ENCODE measurements at regions not wholly inside any gene's neighbourhood (a gene's known extent, or its start where the extent isn't known, plus 50 kb on each side); places are given as distances from the start of the nearest gene placed in this dataset.

DNA sequence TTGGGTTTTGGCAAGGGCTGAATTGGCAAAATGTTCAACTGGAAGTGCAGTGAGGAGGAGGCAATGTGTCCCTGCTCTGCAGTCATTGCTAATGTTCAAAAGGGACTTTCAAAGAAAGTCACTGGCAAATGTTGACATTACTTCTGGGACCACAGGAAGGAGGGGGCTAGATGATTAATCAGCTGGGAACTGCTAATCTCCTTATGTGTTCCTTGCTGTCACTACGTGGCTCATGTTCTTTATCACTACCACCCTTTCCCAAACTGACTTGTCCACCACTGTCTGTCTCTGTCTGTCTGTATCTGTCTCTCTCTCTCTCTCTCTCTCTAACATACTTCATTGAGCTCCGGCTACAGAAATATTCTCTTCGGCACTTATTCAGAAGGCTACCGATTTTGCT is 86.9 kb upstream of the MTPN start:
- no peaks in the 10 kb centered on the region for H4K20me1 ChIP-seq (ENCODE audit: insufficient read depth, low read length, poor library complexity, severe bottlenecking)

DNA sequence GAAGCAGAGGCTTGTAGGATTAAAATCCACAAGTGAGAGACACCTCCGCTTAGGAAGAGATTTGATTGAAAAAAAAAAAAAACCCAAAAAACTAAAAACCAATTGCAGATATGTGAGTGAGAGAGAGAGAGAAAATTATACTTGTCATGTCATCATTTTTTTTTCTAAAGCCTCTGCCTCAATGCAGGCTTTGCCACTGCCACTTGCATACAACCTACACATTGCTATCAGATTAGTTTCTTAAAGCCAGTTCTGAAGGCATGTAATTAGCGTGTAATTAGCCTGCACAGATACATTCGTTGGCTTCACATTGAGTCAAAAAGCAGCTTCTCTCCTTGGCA is 86.1 kb upstream of the MTPN start:
- Histone ChIP-seq H3K4me2 (ENCODE audit: low read depth, low read length, poor library complexity, severe bottlenecking) (no peak overlapping the region), H3K4me1 (ENCODE audit: insufficient read depth, low read length, poor library complexity, severe bottlenecking) (no peaks in the 10 kb centered on the region), H3F3A (ENCODE audit: low read depth) (no peaks in the 10 kb centered on the region), H3K36me3 (ENCODE audit: insufficient read depth, low read length) (no peaks in the 10 kb centered on the region), H3K9me3 (ENCODE audit: insufficient read depth, low read depth, low read length) (no peaks in the 10 kb centered on the region), H2AFZ (ENCODE audit: low read length) (no peak overlapping the region), H3K9ac (ENCODE audit: low read depth, low read length, poor library complexity, severe bottlenecking) (no peak overlapping the region), H3K4me3 (ENCODE audit: low read length, poor library complexity, severe bottlenecking) (no peak overlapping the region), H3K9me2 (replicated peaks; ENCODE audit: low read depth, low read length) (no peaks in the 10 kb centered on the region), H4K20me1 (ENCODE audit: insufficient read depth, low read length, poor library complexity, severe bottlenecking) (no peaks in the 10 kb centered on the region), H3K27me3 (ENCODE audit: insufficient read depth, low read length, poor library complexity, severe bottlenecking) (no peaks in the 10 kb centered on the region), H3K79me2 (ENCODE audit: insufficient read depth, low read length) (no peaks in the 10 kb centered on the region)
- TF ChIP-seq EZH2phosphoT487 (IDR thresholded peaks at IDR 0.05; ENCODE audit: borderline replicate concordance), result no peak
- TF ChIP-seq, protein P1, sequence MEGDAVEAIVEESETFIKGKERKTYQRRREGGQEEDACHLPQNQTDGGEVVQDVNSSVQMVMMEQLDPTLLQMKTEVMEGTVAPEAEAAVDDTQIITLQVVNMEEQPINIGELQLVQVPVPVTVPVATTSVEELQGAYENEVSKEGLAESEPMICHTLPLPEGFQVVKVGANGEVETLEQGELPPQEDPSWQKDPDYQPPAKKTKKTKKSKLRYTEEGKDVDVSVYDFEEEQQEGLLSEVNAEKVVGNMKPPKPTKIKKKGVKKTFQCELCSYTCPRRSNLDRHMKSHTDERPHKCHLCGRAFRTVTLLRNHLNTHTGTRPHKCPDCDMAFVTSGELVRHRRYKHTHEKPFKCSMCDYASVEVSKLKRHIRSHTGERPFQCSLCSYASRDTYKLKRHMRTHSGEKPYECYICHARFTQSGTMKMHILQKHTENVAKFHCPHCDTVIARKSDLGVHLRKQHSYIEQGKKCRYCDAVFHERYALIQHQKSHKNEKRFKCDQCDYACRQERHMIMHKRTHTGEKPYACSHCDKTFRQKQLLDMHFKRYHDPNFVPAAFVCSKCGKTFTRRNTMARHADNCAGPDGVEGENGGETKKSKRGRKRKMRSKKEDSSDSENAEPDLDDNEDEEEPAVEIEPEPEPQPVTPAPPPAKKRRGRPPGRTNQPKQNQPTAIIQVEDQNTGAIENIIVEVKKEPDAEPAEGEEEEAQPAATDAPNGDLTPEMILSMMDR (conservative IDR thresholded peaks at IDR 0.05; ENCODE audit: low read length), result no peak

More for the DNA sequence above, 86.9 kb upstream of the MTPN start:
- Histone ChIP-seq H3K27me3 (ENCODE audit: insufficient read depth, low read length, poor library complexity, severe bottlenecking) (no peaks in the 10 kb centered on the region), H3K4me1 (ENCODE audit: insufficient read depth, low read length, poor library complexity, severe bottlenecking) (no peaks in the 10 kb centered on the region), H3K79me2 (ENCODE audit: insufficient read depth, low read length) (no peaks in the 10 kb centered on the region), H2AFZ (ENCODE audit: low read length) (no peak overlapping the region), H3F3A (ENCODE audit: low read depth) (no peaks in the 10 kb centered on the region), H3K9me3 (ENCODE audit: insufficient read depth, low read depth, low read length) (no peaks in the 10 kb centered on the region), H3K9me2 (replicated peaks; ENCODE audit: low read depth, low read length) (no peaks in the 10 kb centered on the region), H3K4me2 (ENCODE audit: low read depth, low read length, poor library complexity, severe bottlenecking) (no peak overlapping the region), H3K36me3 (ENCODE audit: insufficient read depth, low read length) (no peaks in the 10 kb centered on the region), H3K9ac (ENCODE audit: low read depth, low read length, poor library complexity, severe bottlenecking) (no peak overlapping the region), H3K4me3 (ENCODE audit: low read length, poor library complexity, severe bottlenecking) (no peak overlapping the region)
- no peak for TF ChIP-seq EZH2phosphoT487 (IDR thresholded peaks at IDR 0.05; ENCODE audit: borderline replicate concordance)
- TF ChIP-seq, protein P1 (conservative IDR thresholded peaks at IDR 0.05; ENCODE audit: low read length), result no peak

DNA sequence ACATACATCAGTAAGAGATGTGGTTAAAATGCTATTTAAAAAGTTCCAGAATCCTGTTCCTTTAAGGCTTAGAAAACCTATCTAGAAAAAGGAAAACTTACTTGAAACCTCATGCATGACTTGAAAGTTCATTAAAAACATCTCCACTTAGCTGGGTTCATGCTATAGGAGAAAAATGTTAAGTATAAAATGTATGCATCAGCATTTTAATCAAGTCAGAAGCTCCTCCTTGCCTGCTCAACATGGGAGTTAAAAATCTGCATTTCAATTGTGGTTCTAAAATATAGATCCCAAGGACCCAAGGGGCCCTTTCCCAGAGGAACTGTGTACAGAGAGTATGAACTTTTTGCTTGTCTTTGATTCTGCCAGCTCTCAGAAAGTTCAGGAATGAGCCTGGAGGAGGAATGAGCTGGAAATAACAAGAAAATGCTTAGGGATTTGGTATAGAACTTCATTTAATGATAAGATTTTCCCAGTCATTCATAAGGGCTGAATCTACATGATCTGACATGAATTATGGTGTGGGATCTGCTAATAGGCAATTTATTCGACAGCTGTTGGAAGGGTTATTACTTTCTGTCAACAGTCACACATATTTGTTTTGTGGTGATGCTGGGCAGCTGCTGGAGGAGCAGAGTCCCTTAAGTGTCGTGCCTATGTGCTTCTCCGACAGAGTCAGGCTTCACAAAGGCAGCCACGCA is 85.6 kb upstream of the MTPN start:
- Histone ChIP-seq H3K4me3 (ENCODE audit: low read length, poor library complexity, severe bottlenecking) (no peak overlapping the region), H3K9me3 (ENCODE audit: insufficient read depth, low read depth, low read length) (no peaks in the 10 kb centered on the region), H4K20me1 (ENCODE audit: insufficient read depth, low read length, poor library complexity, severe bottlenecking) (no peaks in the 10 kb centered on the region), H3F3A (ENCODE audit: low read depth) (no peaks in the 10 kb centered on the region), H2AFZ (ENCODE audit: low read length) (no peak overlapping the region), H3K4me2 (ENCODE audit: low read depth, low read length, poor library complexity, severe bottlenecking) (no peak overlapping the region), H3K9ac (ENCODE audit: low read depth, low read length, poor library complexity, severe bottlenecking) (no peak overlapping the region), H3K9me2 (replicated peaks; ENCODE audit: low read depth, low read length) (no peaks in the 10 kb centered on the region), H3K36me3 (ENCODE audit: insufficient read depth, low read length) (no peaks in the 10 kb centered on the region), H3K27me3 (ENCODE audit: insufficient read depth, low read length, poor library complexity, severe bottlenecking) (no peaks in the 10 kb centered on the region), H3K79me2 (ENCODE audit: insufficient read depth, low read length) (no peaks in the 10 kb centered on the region), H3K4me1 (ENCODE audit: insufficient read depth, low read length, poor library complexity, severe bottlenecking) (no peaks in the 10 kb centered on the region)
- TF ChIP-seq, protein P1 (conservative IDR thresholded peaks at IDR 0.05; ENCODE audit: low read length), result no peak
- TF ChIP-seq EZH2phosphoT487 (IDR thresholded peaks at IDR 0.05; ENCODE audit: borderline replicate concordance), result no peak

All from Loucy (cell line).